Spleen (tissue), 11 donors: ENCODE measurements at regions not wholly inside any gene's neighbourhood (a gene's known extent, or its start where the extent isn't known, plus 50 kb on each side); places are given as distances from the start of the nearest gene placed in this dataset.

Experiments
- DNase-seq: peaks from one replicate; pipeline ENCODE4 v3.0.0-alpha.2; 2020
- H3K27ac ChIP-seq, 8 donors: fragments of 200-600 bp; sonication (generic) in 7 of 8; 1 replicate in 4 of 8; 2 replicates in 4 of 8; pipeline versions ENCODE4 v1.5.0 to v1.8.0; 2016 to 2021; ENCODE audit warnings: inconsistent platforms in 4 of 8, mild to moderate bottlenecking in 4 of 8, moderate library complexity in 1 of 8
- H3K27me3 ChIP-seq, 7 donors: fragments of 200-600 bp; sonication (generic) in 6 of 7; replicated peaks in 1 of 7; 1 replicate in 4 of 7; 2 replicates in 3 of 7; pipeline versions ENCODE4 v1.5.0 to v1.8.0; 2016 to 2021; ENCODE audit warnings: inconsistent platforms in 3 of 7, mild to moderate bottlenecking in 1 of 7
- H3K36me3 ChIP-seq, 6 donors: fragments of 200-600 bp; sonication (generic) in 5 of 6; 1 replicate in 4 of 6; 2 replicates in 2 of 6; pipeline versions ENCODE4 v1.5.0 to v1.8.0; 2016 to 2021; ENCODE audit warnings: inconsistent platforms in 2 of 6
- H3K4me1 ChIP-seq, 6 donors: fragments of 200-600 bp; sonication (generic) in 5 of 6; 1 replicate in 3 of 6; 2 replicates in 3 of 6; pipeline versions ENCODE4 v1.5.0 to v1.8.0; 2016 to 2021; ENCODE audit warnings: inconsistent platforms in 3 of 6
- H3K4me3 ChIP-seq, 8 donors: fragments of 200-600 bp; sonication (generic) in 7 of 8; 1 replicate in 4 of 8; 2 replicates in 4 of 8; pipeline versions ENCODE4 v1.5.0 to v1.8.0; 2016 to 2021; ENCODE audit warnings: inconsistent platforms in 4 of 8, mild to moderate bottlenecking in 4 of 8, moderate library complexity in 2 of 8
- H3K9me3 ChIP-seq, 8 donors: fragments of 200-600 bp; sonication (generic) in 7 of 8; 1 replicate in 4 of 8; 2 replicates in 4 of 8; pipeline versions ENCODE4 v1.5.0 to v1.8.0; 2016 to 2021; ENCODE audit warnings: inconsistent platforms in 4 of 8
- CTCF ChIP-seq, 11 experiments: fragments of 200-600 bp in 7 of 11; fragments of 450-650 bp in 4 of 11; sonication (generic) in 4 of 11; IDR thresholded peaks in 8 of 11; conservative IDR thresholded peaks in 3 of 11; 1 replicate in 7 of 11; 2 replicates in 4 of 11; pipeline versions ENCODE4 v1.4.0 to v1.8.0; 2016 to 2021; ENCODE audit warnings: antibody characterized with exemption in 11 of 11, inconsistent platforms in 4 of 11, mild to moderate bottlenecking in 1 of 11
- POLR2A ChIP-seq, 3 donors: fragments of 450-650 bp; IDR thresholded peaks; one replicate each; pipeline ENCODE4 v1.5.1; 2017; ENCODE audit warnings: antibody characterized with exemption in 3 of 3, mild to moderate bottlenecking in 1 of 3
- POLR2AphosphoS5 ChIP-seq, 3 donors: sonication (generic); formaldehyde crosslinking; IDR thresholded peaks; one replicate each; pipeline ENCODE4 v1.5.1; 2017; ENCODE audit warnings: antibody characterized with exemption in 3 of 3
- WGBS, 5 donors: extraction: QIAGEN DNeasy Blood & Tissue Kit in 3 of 5; methylation state at CpG; one replicate each; pipeline versions ENCODE4 v1.1.5 to v1.1.7; 2013 to 2018; 5-methylcytosine and 5-hydroxymethylcytosine counted together
- intact Hi-C: fragments of 100-400 bp; cut with DNase I; formaldehyde crosslinking; loops from one replicate; pipeline ENCODE4 v1.15.0; 2023; ENCODE audit warnings: low total_unique reads
- donor health status: healthy with polysubstance abuse.
- donor health status: DM: no; HTN: no; CAD: no; lungs with moderate emphysema.
- donor health status: DM: no; HTN: no; CAD: no.
- donor health status: Bipolar disorder and iron deficiency.
- donor health status: healthy.
- donor health status: DM: no; HTN: no; CAD: no.
- donor health status: DM: yes; HTN: yes; CAD: no.

DNA sequence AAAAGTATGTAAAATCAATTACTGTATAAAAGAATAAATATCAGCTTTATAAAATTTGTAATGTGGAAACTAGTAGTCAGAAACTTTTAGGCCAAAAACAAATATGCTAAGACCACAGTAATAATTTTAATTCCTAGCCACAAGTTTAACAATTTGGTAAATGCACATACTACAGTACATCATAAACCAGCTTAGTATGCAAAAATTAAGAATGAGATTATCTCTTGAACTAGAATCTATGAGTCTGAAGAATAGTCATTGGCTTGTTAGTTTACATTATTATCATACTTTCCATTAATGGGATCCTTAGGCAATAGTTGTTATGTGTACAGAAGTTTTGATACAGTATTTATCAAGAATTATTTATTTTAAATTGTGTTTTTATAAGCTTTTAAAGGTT, 491.9 kb upstream of the FSIP2 start:
- H3K27ac ChIP-seq = no peak overlapping the region
- no peaks in the 10 kb centered on the region for H3K4me1 ChIP-seq
- TF ChIP-seq POLR2AphosphoS5 (IDR thresholded peaks at IDR 0.05) (no peak), CTCF (IDR thresholded peaks at IDR 0.05 in 8 of 11, conservative IDR thresholded peaks at IDR 0.05 in 3 of 11) (no peak), POLR2A (IDR thresholded peaks at IDR 0.05) (no peak)
- intact Hi-C loops = no loop called here
- no peaks in the 10 kb centered on the region for H3K36me3 ChIP-seq
- DNase-seq = no peak
- no peak overlapping the region for H3K4me3 ChIP-seq
- peaks cover 0 to 9% (median 4%) of the 10 kb centered on the region in 8 donors for H3K9me3 ChIP-seq
- no peaks in the 10 kb centered on the region for H3K27me3 ChIP-seq

- 33 to 79% (median 60%) methylated on average over 1 of the region's 1 CpG for WGBS, 5 donors
- Histone ChIP-seq H3K4me1 (no peaks in the 10 kb centered on the region), H3K27me3 (no peaks in the 10 kb centered on the region), H3K9me3 (no peaks in the 10 kb centered on the region), H3K4me3 (no peak overlapping the region), H3K36me3 (no peaks in the 10 kb centered on the region), H3K27ac (no peak overlapping the region)
- intact Hi-C loops = no loop called here
- DNase-seq = no peak
- TF ChIP-seq POLR2AphosphoS5 (IDR thresholded peaks at IDR 0.05) (no peak), CTCF (IDR thresholded peaks at IDR 0.05 in 8 of 11, conservative IDR thresholded peaks at IDR 0.05 in 3 of 11) (no peak), POLR2A (IDR thresholded peaks at IDR 0.05) (no peak)
Observed at GRCh38 chr2:185255566-185255965, 483.0 kb upstream of the FSIP2 start.

DNA sequence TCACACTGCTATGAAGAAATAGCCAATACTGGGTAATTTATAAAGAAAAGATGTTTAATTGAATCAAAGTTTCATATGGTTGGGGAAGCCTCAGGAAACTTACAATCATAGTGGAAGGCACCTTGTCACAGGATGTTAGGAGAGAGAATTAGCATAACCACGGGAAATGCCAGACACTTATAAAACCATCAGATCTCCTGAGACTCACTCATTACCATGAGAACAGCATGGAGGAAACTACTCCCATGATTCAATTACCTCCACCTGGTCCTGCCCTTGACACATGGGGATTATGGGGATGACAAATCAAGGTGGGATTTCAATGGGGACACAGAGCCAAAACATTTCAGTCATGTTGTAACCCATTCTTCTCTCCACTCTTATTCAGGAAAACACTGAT, 472.9 kb upstream of the FSIP2 start:
- no peaks in the 10 kb centered on the region for H3K27me3 ChIP-seq
- H3K27ac ChIP-seq = no peak overlapping the region
- peaks cover 0 to 8% (median 0%) of the 10 kb centered on the region in 8 donors for H3K9me3 ChIP-seq
- H3K36me3 ChIP-seq = no peaks in the 10 kb centered on the region
- TF ChIP-seq POLR2AphosphoS5 (IDR thresholded peaks at IDR 0.05) (no peak), CTCF (IDR thresholded peaks at IDR 0.05 in 8 of 11, conservative IDR thresholded peaks at IDR 0.05 in 3 of 11) (no peak), POLR2A (IDR thresholded peaks at IDR 0.05) (no peak)
- 42 to 63% (median 57%) methylated on average over 1 of the region's 1 CpG for WGBS, 5 donors
- intact Hi-C loops = no loop called here
- no peaks in the 10 kb centered on the region for H3K4me1 ChIP-seq
- H3K4me3 ChIP-seq = no peak overlapping the region
- no peak for DNase-seq

DNA sequence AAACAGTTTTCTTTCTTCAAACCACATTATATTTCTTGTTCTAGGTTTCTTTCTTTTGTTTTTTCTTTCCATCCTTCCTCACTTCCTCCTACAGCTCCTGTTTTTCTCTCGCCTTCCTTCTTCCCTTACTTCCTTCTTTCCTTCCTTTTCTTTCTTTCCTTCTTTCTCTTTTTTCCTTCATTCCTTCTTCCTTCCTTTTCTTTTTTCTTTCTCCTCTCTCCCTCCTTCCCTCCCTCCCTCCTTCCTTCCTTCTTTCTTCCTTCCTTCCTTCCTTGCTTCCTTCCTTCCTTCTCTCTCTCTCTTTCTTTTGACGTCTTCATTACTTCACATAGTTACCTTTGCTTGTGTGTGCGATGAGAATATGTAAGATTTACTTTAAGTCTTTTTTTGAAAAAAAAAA, 470.0 kb upstream of the FSIP2 start:
- Histone ChIP-seq H3K9me3 (peaks cover 0 to 8% (median 0%) of the 10 kb centered on the region in 8 donors), H3K36me3 (no peaks in the 10 kb centered on the region), H3K4me1 (no peaks in the 10 kb centered on the region), H3K27ac (no peak overlapping the region), H3K4me3 (no peak overlapping the region), H3K27me3 (no peaks in the 10 kb centered on the region)
- no peak for TF ChIP-seq POLR2A (IDR thresholded peaks at IDR 0.05)
- TF ChIP-seq CTCF (IDR thresholded peaks at IDR 0.05 in 8 of 11, conservative IDR thresholded peaks at IDR 0.05 in 3 of 11) = no peak
- TF ChIP-seq POLR2AphosphoS5 (IDR thresholded peaks at IDR 0.05) = no peak
- no peak for DNase-seq
- 78 to 87% (median 83%) methylated on average over 3 of the region's 3 CpGs for WGBS, 5 donors
- intact Hi-C loops = no loop called here
